Central memory CD8-positive, alpha-beta T cell (primary cell): ENCODE measurements at regions not wholly inside any gene's neighbourhood (a gene's known extent, or its start where the extent isn't known, plus 50 kb on each side); places are given as distances from the start of the nearest gene placed in this dataset.
"Not testable (repeated sequence)": the region's sequence is repeated elsewhere in the genome, so short reads cannot be mapped to it uniquely, and the experiment has no call there.

Source experiments
- ATAC-seq: fragments of 150-1000 bp; cut with Tn5 transposase; replicated peaks from 2 replicates; pipeline ENCODE4 v1.10.0; 2022; ENCODE audit warnings: mild to moderate bottlenecking, moderate FRiP score, moderate number of reproducible peaks; ENCODE audit not compliant: poor library complexity, severe bottlenecking; ENCODE audit errors: extremely low read depth
- DNase-seq, 2 donors: peaks; one replicate each; pipeline ENCODE4 v3.0.0; 2021; ENCODE audit warnings: low spot score in 2 of 2
- H3K27ac Mint-ChIP-seq: one replicate; pipeline ENCODE4 v1.8.0; 2022; ENCODE audit warnings: low read depth, mild to moderate bottlenecking, moderate library complexity, mixed read lengths
- H3K27me3 Mint-ChIP-seq: one replicate; pipeline ENCODE4 v1.8.0; 2022; ENCODE audit warnings: mixed read lengths
- H3K36me3 Mint-ChIP-seq: one replicate; pipeline ENCODE4 v1.8.0; 2022; ENCODE audit warnings: mild to moderate bottlenecking, moderate library complexity, mixed read lengths; ENCODE audit not compliant: insufficient read depth
- H3K4me1 Mint-ChIP-seq: one replicate; pipeline ENCODE4 v1.8.0; 2022; ENCODE audit warnings: mixed read lengths
- H3K4me3 Mint-ChIP-seq: one replicate; pipeline ENCODE4 v1.8.0; 2022; ENCODE audit warnings: mild to moderate bottlenecking, moderate library complexity, mixed read lengths
- H3K9me3 Mint-ChIP-seq: one replicate; pipeline ENCODE4 v1.8.0; 2022; ENCODE audit warnings: mixed read lengths

DNA sequence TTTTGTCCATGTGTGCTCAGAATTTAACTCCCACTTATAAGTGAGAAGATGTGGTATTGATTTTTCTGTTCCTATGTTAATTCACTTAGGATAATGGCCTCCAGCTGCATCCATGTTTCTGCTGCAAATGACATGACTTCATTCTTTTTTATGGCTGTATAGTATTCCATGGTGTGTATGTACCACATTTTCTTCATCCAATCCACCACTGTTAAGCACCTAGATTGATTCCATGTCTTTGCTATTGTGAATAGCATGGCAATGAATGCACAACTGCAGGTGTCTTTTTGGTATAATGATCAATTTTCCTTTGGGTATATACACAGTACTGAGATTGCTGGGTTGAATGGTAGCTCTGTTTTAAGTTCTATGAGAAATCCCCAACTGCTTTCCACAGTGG, 657.7 kb downstream of the ETNK1 start:
- H3K36me3 Mint-ChIP-seq, result no peaks in the 10 kb centered on the region
- H3K9me3 Mint-ChIP-seq, result peaks cover 10% of the 10 kb centered on the region
- ATAC-seq (no peak), DNase-seq (no peak)
- no peaks in the 10 kb centered on the region for H3K27me3 Mint-ChIP-seq
- no peak overlapping the region for H3K27ac Mint-ChIP-seq
- H3K4me3 Mint-ChIP-seq, result no peak overlapping the region
- H3K4me1 Mint-ChIP-seq, result no peaks in the 10 kb centered on the region

DNA sequence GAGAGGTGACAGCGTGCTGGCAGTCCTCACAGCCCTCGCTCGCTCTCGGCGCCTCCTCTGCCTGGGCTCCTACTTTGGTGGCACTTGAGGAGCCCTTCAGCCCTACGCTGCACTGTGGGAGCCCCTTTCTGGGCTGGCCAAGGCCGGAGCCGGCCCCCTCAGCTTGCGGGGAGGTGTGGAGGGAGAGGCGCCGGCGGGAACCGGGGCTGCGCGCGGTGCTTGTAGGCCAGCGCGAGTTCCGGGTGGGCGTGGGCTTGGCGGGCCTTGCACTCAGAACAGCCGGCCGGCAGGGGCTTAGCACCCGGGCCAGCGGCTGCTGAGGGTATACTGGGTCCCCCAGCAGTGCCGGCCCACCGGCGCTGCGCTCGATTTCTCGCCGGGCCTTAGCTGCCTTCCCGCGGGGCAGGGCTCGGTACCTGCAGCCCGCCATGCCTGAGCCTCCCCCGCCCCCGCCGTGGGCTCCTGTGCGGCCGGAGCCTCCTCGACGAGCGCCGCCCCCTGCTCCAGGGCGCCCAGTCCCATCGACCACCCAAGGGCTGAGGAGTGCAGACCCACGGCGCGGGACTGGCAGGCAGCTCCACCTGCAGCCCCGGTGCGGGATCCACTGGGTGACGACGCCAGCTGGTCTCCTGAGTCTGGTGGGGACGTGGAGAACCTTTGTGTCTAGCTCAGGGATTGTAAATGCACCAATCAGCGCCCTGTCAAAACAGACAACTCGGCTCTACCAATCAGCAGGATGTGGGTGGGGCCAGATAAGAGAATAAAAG, 661.0 kb downstream of the ETNK1 start:
- H3K36me3 Mint-ChIP-seq, H3K4me3 Mint-ChIP-seq, H3K4me1 Mint-ChIP-seq, DNase-seq, ATAC-seq, H3K27me3 Mint-ChIP-seq, H3K27ac Mint-ChIP-seq: not testable (repeated sequence)
- H3K9me3 Mint-ChIP-seq, result peaks cover 10% of the 10 kb centered on the region

DNA sequence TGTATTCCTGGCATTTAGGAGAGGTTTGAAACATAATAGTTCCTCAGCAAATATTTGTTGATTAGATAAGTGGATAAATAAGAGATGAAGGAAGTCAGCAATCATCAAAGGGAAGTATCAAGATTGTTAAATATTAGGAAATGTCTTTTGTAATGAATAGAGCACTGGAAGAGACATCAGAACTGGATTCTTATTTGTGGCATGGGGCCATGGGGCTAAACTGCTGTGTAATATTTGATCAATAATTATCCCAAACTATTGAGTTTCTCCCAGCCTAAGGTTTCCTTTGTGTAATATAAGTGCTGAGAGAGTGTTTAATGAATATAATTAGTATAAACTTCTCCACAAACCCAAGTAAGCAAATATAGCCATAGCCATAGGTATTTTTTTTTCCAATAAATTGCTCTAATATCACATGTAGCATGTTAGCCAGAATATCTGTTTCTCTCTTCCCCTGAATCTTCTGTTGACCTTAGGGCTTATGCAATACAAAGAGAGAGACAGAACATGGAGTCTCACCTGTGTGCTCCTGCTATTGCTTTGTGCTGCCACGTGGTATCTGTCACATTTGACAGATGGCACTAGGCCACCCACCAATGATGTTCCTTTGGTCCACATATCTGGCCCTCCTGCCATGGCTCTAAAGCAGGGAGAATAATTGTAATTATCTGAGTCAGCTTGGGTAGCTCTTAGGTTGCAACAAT, 658.7 kb downstream of the SOX5 start:
- no peak for ATAC-seq
- Mint-ChIP-seq H3K4me1 (no peaks in the 10 kb centered on the region), H3K4me3 (no peak overlapping the region), H3K36me3 (no peaks in the 10 kb centered on the region), H3K9me3 (no peaks in the 10 kb centered on the region), H3K27ac (no peak overlapping the region), H3K27me3 (no peaks in the 10 kb centered on the region)
- no peak for DNase-seq

DNA sequence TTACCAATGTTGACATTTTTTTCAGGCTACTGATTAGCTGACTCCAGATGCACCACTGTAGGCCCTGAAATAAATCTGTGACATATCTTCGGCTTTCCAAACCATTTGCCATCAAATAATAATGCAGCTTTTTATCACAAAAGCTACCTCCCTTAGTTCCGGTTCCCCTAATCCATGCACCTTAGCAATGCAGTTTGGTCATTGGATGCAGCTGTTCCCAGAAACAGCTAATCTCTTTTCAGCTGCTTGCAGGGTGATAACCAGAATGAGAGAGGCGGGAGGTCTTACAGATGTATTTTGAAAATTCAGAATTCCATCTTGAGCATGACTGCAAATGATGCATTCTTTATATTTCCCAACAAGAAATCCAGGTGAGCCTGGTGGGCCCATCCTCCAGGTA, 646.2 kb downstream of the SOX5 start:
- DNase-seq, result no peak
- H3K27ac Mint-ChIP-seq, result no peak overlapping the region
- H3K9me3 Mint-ChIP-seq, result peaks cover 14% of the 10 kb centered on the region
- no peak for ATAC-seq
- no peaks in the 10 kb centered on the region for H3K36me3 Mint-ChIP-seq
- no peak overlapping the region for H3K4me3 Mint-ChIP-seq
- no peaks in the 10 kb centered on the region for H3K4me1 Mint-ChIP-seq
- no peaks in the 10 kb centered on the region for H3K27me3 Mint-ChIP-seq

DNA sequence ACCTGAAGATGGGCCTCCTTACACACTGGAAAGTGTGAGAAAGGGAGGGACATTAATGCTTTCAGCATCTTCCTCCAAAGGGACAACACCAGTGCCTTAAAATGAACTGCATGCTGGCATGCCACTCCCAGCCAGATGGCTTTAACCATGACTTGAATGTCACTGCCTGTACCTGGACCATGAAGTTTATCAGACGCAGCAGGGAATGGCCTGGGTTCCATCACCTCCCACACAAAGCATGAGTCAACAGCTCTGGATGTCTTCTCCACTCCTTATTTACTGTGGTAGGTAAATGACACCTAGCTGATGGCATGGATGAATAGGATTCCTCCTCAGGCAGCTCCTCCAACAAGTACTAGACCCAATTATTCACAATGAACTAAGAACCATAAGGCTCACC, 645.6 kb downstream of the SOX5 start:
- ATAC-seq (no peak), DNase-seq (no peak)
- H3K4me1 Mint-ChIP-seq, result no peaks in the 10 kb centered on the region
- H3K27me3 Mint-ChIP-seq, result no peaks in the 10 kb centered on the region
- no peaks in the 10 kb centered on the region for H3K36me3 Mint-ChIP-seq
- H3K9me3 Mint-ChIP-seq, result peaks cover 14% of the 10 kb centered on the region
- no peak overlapping the region for H3K27ac Mint-ChIP-seq
- no peak overlapping the region for H3K4me3 Mint-ChIP-seq

DNA sequence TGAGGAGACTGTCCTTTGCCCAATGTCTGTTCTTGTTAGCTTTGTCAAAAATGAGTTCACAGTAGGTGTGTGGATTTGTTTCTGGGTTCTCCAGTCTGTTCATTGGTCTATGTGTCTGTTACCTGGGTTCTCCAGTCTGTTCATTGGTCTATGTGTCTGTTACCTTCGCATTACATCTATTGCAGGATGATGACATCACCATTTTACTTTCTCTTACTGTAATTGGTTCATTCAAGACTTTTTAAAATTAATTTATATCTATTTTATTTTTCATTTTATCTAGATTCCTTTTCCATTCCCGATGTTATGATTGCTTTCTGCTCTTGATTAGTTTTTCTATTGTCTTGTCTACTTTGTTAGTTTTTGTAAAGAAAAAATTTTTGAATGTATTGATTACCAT, 615.5 kb downstream of the SOX5 start:
- Mint-ChIP-seq H3K27ac (no peak overlapping the region), H3K4me1 (no peaks in the 10 kb centered on the region), H3K4me3 (no peak overlapping the region), H3K9me3 (peaks cover 5% of the 10 kb centered on the region), H3K27me3 (no peaks in the 10 kb centered on the region), H3K36me3 (no peaks in the 10 kb centered on the region)
- ATAC-seq (no peak), DNase-seq (no peak)

DNA sequence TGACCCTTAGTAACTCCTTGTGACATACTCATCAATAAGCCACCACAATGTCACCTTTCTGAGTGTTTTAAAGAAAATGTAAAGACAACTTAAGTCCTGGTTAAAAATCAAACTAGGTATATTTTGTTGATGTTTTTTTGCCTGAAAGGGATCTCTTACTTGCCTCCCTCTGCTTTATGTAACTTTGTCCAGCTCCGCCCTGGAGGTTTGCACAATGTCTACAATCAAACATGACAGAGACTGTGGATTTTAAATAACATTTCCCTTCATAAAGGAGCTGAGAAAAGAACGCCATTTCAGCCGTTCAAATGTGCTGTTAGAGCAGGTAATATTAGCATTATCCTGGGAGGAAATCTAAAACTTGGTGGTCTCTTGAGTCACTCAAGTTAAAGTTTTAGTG, 613.9 kb downstream of the SOX5 start:
- H3K4me1 Mint-ChIP-seq, result no peaks in the 10 kb centered on the region
- no peak overlapping the region for H3K27ac Mint-ChIP-seq
- no peak overlapping the region for H3K4me3 Mint-ChIP-seq
- no peaks in the 10 kb centered on the region for H3K27me3 Mint-ChIP-seq
- peaks cover 5% of the 10 kb centered on the region for H3K9me3 Mint-ChIP-seq
- H3K36me3 Mint-ChIP-seq, result no peaks in the 10 kb centered on the region
- DNase-seq (no peak), ATAC-seq (no peak)

DNA sequence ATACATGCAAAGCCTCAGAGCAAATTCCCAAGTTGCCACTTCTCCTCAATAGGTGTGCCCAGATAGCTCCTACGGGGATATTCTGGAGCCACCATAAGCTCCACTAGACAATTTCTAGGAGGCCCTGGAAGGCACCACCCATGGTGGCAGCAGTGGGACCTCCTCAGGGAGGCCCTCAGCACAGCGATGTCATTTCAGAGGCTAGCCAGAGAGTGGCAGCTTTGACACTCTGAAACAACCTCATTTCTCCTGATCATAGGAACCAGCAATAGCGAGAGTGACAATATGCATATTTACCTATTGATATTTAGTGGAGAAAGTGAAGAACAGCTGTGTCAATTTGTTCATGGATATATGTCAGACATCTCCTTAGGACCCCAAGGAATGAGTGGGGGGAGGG, 612.3 kb downstream of the SOX5 start:
- Mint-ChIP-seq H3K36me3 (no peaks in the 10 kb centered on the region), H3K9me3 (peaks cover 5% of the 10 kb centered on the region), H3K27me3 (no peaks in the 10 kb centered on the region), H3K27ac (no peak overlapping the region), H3K4me3 (no peak overlapping the region), H3K4me1 (no peaks in the 10 kb centered on the region)
- ATAC-seq, result no peak
- DNase-seq, result no peak

DNA sequence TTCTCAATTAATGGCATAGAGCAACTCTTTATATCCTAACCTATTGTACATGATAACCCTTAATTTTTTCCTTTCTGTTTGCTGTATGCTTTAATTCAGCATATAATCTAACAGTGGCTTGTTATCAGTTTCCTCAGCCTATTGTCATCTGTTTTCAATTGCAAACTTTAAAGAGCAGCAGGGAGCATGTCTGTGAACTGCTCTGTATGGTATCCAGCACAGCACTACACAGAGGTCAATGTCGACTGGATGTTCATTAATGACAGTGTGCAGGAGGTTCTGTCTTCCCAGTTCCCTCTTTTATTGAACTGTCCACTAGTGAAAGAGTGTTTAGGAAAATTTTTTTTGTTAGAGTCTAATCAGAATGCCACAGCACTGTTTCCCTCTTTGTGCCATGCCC, 609.1 kb downstream of the SOX5 start:
- DNase-seq (no peak), ATAC-seq (no peak)
- Mint-ChIP-seq H3K36me3 (no peaks in the 10 kb centered on the region), H3K4me3 (no peak overlapping the region), H3K9me3 (peaks cover 16% of the 10 kb centered on the region), H3K27me3 (no peaks in the 10 kb centered on the region), H3K4me1 (no peaks in the 10 kb centered on the region), H3K27ac (no peak overlapping the region)

DNA sequence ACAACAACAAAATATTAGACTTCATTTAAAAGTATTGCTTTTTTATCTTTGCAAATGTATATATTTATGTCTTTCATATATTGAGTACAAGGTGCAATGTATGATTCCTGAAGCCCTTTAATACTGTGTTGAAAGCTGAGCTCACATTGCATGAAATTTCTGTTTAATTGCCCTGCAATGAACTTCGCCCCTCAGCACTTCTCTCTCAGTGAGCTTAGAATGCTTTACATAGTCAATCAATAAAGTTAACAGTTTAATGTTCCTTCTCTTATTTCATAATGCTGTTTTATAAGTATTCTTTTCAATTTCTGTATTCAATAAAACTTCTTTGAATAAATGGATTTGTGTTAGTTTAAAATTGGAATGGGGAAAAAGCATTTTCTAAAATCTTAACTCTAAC, 607.1 kb downstream of the SOX5 start:
- no peak overlapping the region for H3K27ac Mint-ChIP-seq
- H3K36me3 Mint-ChIP-seq, result no peaks in the 10 kb centered on the region
- ATAC-seq (no peak), DNase-seq (no peak)
- no peaks in the 10 kb centered on the region for H3K4me1 Mint-ChIP-seq
- peaks cover 16% of the 10 kb centered on the region for H3K9me3 Mint-ChIP-seq
- no peaks in the 10 kb centered on the region for H3K27me3 Mint-ChIP-seq
- H3K4me3 Mint-ChIP-seq, result no peak overlapping the region

DNA sequence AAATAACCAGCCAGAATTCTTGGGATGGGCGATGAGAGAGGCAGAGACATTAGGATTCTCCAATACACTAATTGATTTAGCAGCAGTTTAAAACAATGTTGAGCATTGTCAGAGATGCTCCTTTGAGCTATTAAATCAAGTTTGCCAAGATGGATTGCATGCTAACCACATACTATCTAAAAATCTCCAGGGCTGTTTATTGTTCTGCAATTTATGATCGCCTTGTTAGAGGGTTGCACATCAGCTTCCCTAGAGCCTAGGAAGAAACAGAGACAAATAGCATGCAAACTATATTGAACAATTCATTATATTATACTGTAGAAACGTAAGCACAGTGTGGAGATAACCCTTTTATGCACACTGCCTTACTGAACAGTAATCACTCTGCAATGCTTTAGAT, 599.9 kb downstream of the SOX5 start:
- no peak overlapping the region for H3K4me3 Mint-ChIP-seq
- peaks cover 11% of the 10 kb centered on the region for H3K9me3 Mint-ChIP-seq
- H3K4me1 Mint-ChIP-seq, result no peaks in the 10 kb centered on the region
- no peak for DNase-seq
- no peak for ATAC-seq
- no peaks in the 10 kb centered on the region for H3K36me3 Mint-ChIP-seq
- no peak overlapping the region for H3K27ac Mint-ChIP-seq
- no peaks in the 10 kb centered on the region for H3K27me3 Mint-ChIP-seq

DNA sequence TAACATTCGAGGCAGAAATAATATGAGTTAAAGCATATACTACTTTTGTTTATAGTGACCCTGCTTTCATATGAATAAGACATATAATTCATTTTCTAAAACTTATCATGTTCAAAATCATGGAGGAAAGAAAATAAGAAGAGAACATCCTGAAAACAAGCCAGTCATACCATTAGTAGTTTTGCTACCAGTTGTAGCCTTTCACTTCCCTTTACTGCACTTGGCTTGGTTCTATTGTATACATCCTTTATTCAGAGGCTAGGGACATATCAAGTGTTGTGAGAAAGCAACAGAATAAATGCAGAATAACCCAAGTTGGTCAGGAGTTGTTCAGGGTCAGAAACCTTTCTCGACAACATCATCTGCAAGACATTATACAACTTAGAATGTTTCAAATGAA, 598.7 kb downstream of the SOX5 start:
- H3K27me3 Mint-ChIP-seq, result no peaks in the 10 kb centered on the region
- no peak overlapping the region for H3K27ac Mint-ChIP-seq
- H3K36me3 Mint-ChIP-seq, result no peaks in the 10 kb centered on the region
- DNase-seq (no peak), ATAC-seq (no peak)
- H3K4me1 Mint-ChIP-seq, result no peaks in the 10 kb centered on the region
- no peak overlapping the region for H3K4me3 Mint-ChIP-seq
- H3K9me3 Mint-ChIP-seq, result peaks cover 8% of the 10 kb centered on the region

DNA sequence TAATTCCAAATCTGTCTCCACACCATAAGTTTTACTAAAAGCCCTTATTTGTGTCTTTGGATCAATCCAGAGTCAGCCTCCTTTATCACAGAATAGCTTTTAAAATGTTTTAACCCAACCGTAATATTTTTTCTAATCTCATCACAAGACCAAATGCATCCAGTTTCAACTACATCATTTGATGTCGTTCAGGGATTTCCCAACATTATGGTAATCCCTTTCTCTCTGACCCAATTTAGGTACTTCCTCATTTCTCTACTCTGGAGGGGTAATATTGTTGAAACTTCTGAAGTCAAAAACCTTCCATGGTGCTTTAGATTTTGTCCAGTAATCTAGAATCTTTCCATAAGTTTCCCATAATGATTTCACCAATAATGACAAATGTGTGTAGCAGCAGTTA, 596.8 kb downstream of the SOX5 start:
- Mint-ChIP-seq H3K27ac (no peak overlapping the region), H3K4me3 (no peak overlapping the region), H3K36me3 (no peaks in the 10 kb centered on the region), H3K4me1 (no peaks in the 10 kb centered on the region), H3K9me3 (peaks cover 8% of the 10 kb centered on the region), H3K27me3 (no peaks in the 10 kb centered on the region)
- no peak for DNase-seq
- ATAC-seq, result no peak
